HCT116 (cell line): ENCODE measurements at regions not wholly inside any gene's neighbourhood (a gene's known extent, or its start where the extent isn't known, plus 50 kb on each side); places are given as distances from the start of the nearest gene placed in this dataset.

ENCODE experiments used
- ATAC-seq: fragments of 200-7000 bp; cut with Tn5 transposase; 2 replicates; pipeline ENCODE4 v1.9.1; 2020; ENCODE audit warnings: mild to moderate bottlenecking, moderate library complexity
- BruUV-seq: library from RNA; stranded (reverse); fragments of 400-500 nt; replicated peaks from 2 replicates; lab custom pipeline; 2021; lab: Mats Ljungman, UMichigan
- CTCF ChIA-PET: fragments of 300-600 bp; sonication (Branson Sonifier 250); formaldehyde crosslinking; loops from one replicate; lab custom pipeline; 2021; ENCODE audit warnings: antibody characterized with exemption; lab: Charles Lee
- POLR2A ChIA-PET: fragments of 300-600, 350-600 bp; sonication (Branson Sonifier 250); formaldehyde crosslinking; loops from one replicate; lab custom pipeline; 2021; ENCODE audit warnings: antibody characterized with exemption; lab: Charles Lee
- RAD21 ChIA-PET, 2 experiments: fragments of 300-600 bp; sonication (Branson Sonifier 250); formaldehyde crosslinking; loops; one replicate each; lab custom pipeline; 2023; ENCODE audit warnings: low total read pairs in 2 of 2; ENCODE audit not compliant: uncharacterized antibody in 2 of 2, unreplicated experiment in 2 of 2, low non-redundant PET in 1 of 2; lab: Charles Lee
- DNase-seq: peaks from one replicate; pipeline ENCODE4 v3.0.0-alpha.2; 2010; ENCODE audit warnings: low read depth, low spot score
- H2AFZ ChIP-seq: fragments of 200-600 bp; shearing (Covaris generic), sonication (generic); 2 replicates; pipeline ENCODE4 v1.6.1; 2017; ENCODE audit warnings: low read depth, mixed run types, mixed read lengths, antibody characterized with exemption, low read length; ENCODE audit not compliant: poor library complexity, severe bottlenecking
- H3K27ac ChIP-seq: 2 replicates; pipeline ENCODE4 v1.5.1; 2012; ENCODE audit warnings: low read depth, low read length
- H3K27me3 ChIP-seq: fragments of 200-600 bp; sonication (generic); 2 replicates; pipeline ENCODE4 v1.6.1; 2016; ENCODE audit warnings: mixed run types, low read length, mixed read lengths; ENCODE audit not compliant: insufficient read depth
- H3K36me3 ChIP-seq, 2 experiments: fragments of 200-500 bp in 1 of 2; fragments of 200-600 bp in 1 of 2; sonication (Bioruptor generic) in 1 of 2; sonication (generic) in 1 of 2; 2 replicates each; pipeline versions ENCODE4 v1.5.1 to v1.6.1; 2014 to 2016; ENCODE audit warnings: low read length in 2 of 2, inconsistent platforms in 1 of 2, mixed read lengths in 1 of 2, mixed run types in 1 of 2; ENCODE audit not compliant: insufficient read depth in 2 of 2, control insufficient read depth in 1 of 2
- H3K4me1 ChIP-seq, 2 experiments: fragments of 200-600 bp in 1 of 2; sonication (generic) in 1 of 2; 2 replicates each; pipeline versions ENCODE4 v1.5.1 to v1.6.1; 2012 to 2017; ENCODE audit warnings: low read length in 2 of 2, inconsistent platforms in 1 of 2, mild to moderate bottlenecking in 1 of 2, mixed read lengths in 1 of 2, mixed run types in 1 of 2, moderate library complexity in 1 of 2; ENCODE audit not compliant: insufficient read depth in 2 of 2, control insufficient read depth in 1 of 2
- H3K4me2 ChIP-seq: fragments of 200-600 bp; sonication (generic); 2 replicates; pipeline ENCODE4 v1.6.1; 2017; ENCODE audit warnings: mixed run types, low read length, mixed read lengths
- H3K4me3 ChIP-seq, 2 experiments: fragments of 200-600 bp in 1 of 2; sonication (generic) in 1 of 2; replicated peaks in 1 of 2; 2 replicates each; pipeline ENCODE4 v1.5.1; 2011 to 2016; ENCODE audit warnings: low read length in 2 of 2, control low read depth in 1 of 2, low read depth in 1 of 2, mild to moderate bottlenecking in 1 of 2, mixed read lengths in 1 of 2, mixed run types in 1 of 2
- H3K79me2 ChIP-seq: fragments of 200-600 bp; sonication (generic); 2 replicates; pipeline ENCODE4 v1.6.1; 2017; ENCODE audit warnings: mild to moderate bottlenecking, mixed run types, low read length, moderate library complexity, mixed read lengths; ENCODE audit not compliant: insufficient read depth
- H3K9ac ChIP-seq: fragments of 200-600 bp; sonication (generic); 2 replicates; pipeline ENCODE4 v1.6.1; 2016; ENCODE audit warnings: low read length, mixed read lengths
- H3K9me2 ChIP-seq: fragments of 200-600 bp; sonication (generic), shearing (Covaris generic); 2 replicates; pipeline ENCODE4 v1.6.1; 2017; ENCODE audit warnings: mixed run types, mild to moderate bottlenecking, moderate library complexity; ENCODE audit not compliant: insufficient read depth
- H3K9me3 ChIP-seq, 2 experiments: fragments of 200-500 bp in 1 of 2; fragments of 200-600 bp in 1 of 2; sonication (Bioruptor generic) in 1 of 2; sonication (generic) in 1 of 2; 2 replicates each; pipeline ENCODE4 v1.6.1; 2014 to 2017; ENCODE audit warnings: low read length in 2 of 2, mixed read lengths in 2 of 2, inconsistent platforms in 1 of 2, low read depth in 1 of 2, mild to moderate bottlenecking in 1 of 2, mixed run types in 1 of 2, moderate library complexity in 1 of 2; ENCODE audit not compliant: control insufficient read depth in 1 of 2, insufficient read depth in 1 of 2
- H4K20me1 ChIP-seq: fragments of 200-600 bp; sonication (generic), shearing (Covaris generic); 2 replicates; pipeline ENCODE4 v1.6.1; 2017; ENCODE audit warnings: mixed run types, mild to moderate bottlenecking, moderate library complexity; ENCODE audit not compliant: insufficient read depth
- EGR1 ChIP-seq: IDR thresholded peaks from 2 replicates; pipeline ENCODE4 v1.6.1; 2012; ENCODE audit warnings: low read depth
- EZH2 ChIP-seq: fragments of 200-600 bp; sonication (generic); IDR thresholded peaks from 2 replicates; pipeline ENCODE4 v1.6.1; 2017; ENCODE audit warnings: antibody characterized with exemption, mixed run types
- EZH2phosphoT487 ChIP-seq: fragments of 200-600 bp; IDR thresholded peaks from 2 replicates; pipeline ENCODE4 v1.6.1; 2018; ENCODE audit warnings: antibody characterized with exemption, borderline replicate concordance
- FOSL1 ChIP-seq: IDR thresholded peaks from 2 replicates; pipeline ENCODE4 v1.6.1; 2012; ENCODE audit warnings: low read depth
- POLR2AphosphoS5 ChIP-seq: IDR thresholded peaks from 2 replicates; pipeline ENCODE4 v1.6.1; 2011; ENCODE audit warnings: mild to moderate bottlenecking, low read depth, low read length, moderate library complexity
- RAD21 ChIP-seq: IDR thresholded peaks from 2 replicates; pipeline ENCODE4 v1.6.1; 2012; ENCODE audit warnings: low read depth, mild to moderate bottlenecking
- SP1 ChIP-seq: IDR thresholded peaks from 2 replicates; pipeline ENCODE4 v1.6.1; 2012; ENCODE audit warnings: low read depth
- SRF ChIP-seq: IDR thresholded peaks from 2 replicates; pipeline ENCODE4 v1.6.1; 2012; ENCODE audit warnings: low read depth
- YY1 ChIP-seq: IDR thresholded peaks from 2 replicates; pipeline ENCODE4 v1.6.1; 2011; ENCODE audit warnings: low read length, low read depth, moderate library complexity, mild to moderate bottlenecking; ENCODE audit not compliant: insufficient replicate concordance; ENCODE audit errors: extremely low read depth
- ZFX ChIP-seq: fragments of 450-650 bp; IDR thresholded peaks from 2 replicates; pipeline ENCODE4 v1.6.1; 2017
- intact Hi-C: fragments of 100-400 bp; cut with micrococcal nuclease; formaldehyde crosslinking; loops from 2 replicates; pipeline ENCODE4 v1.10.0; 2022
- TF ChIP-seq, protein P1 (sequence below): IDR thresholded peaks from 2 replicates; pipeline ENCODE4 v1.6.1; 2011; ENCODE audit warnings: mild to moderate bottlenecking, low read length, moderate library complexity; ENCODE audit not compliant: insufficient replicate concordance; ENCODE audit errors: extremely low read depth
- TF ChIP-seq, protein P2 (sequence below): IDR thresholded peaks from 2 replicates; pipeline ENCODE4 v1.6.1; 2012; ENCODE audit warnings: low read depth
- TF ChIP-seq, protein P3 (sequence below): IDR thresholded peaks from 2 replicates; pipeline ENCODE4 v1.6.1; 2012
- TF ChIP-seq, protein P4 (sequence below), 3 experiments: fragments of 200-600 bp in 1 of 3; sonication (generic) in 1 of 3; IDR thresholded peaks in 2 of 3; conservative IDR thresholded peaks in 1 of 3; 2 replicates each; pipeline ENCODE4 v1.5.1; 2012 to 2017; ENCODE audit warnings: low read depth in 2 of 3, low read length in 2 of 3, antibody characterized with exemption in 1 of 3, borderline replicate concordance in 1 of 3, control low read depth in 1 of 3, mild to moderate bottlenecking in 1 of 3, mixed read lengths in 1 of 3, mixed run types in 1 of 3, moderate library complexity in 1 of 3; ENCODE audit not compliant: insufficient read depth in 1 of 3

DNA sequence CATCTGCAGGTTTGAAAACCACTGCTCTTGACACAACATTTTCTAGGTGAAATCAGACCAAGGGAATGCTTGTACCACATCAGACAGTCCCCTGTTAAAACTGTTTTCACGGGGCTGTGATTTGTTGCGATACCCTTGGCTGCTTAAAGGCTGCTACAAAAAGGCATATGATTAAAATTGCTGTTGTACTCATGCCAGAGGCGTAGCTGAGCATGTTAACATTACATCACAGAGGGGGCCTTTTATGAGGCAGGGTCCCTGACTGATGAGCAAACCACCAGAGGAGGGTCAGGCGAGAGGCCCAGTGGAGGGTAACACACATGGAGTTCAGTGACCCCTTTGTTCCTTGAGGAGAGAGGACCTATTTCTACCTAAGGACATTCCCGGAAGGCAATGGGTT lies 70.4 kb upstream of the CDYL start (continued):
- TF ChIP-seq, protein P1, sequence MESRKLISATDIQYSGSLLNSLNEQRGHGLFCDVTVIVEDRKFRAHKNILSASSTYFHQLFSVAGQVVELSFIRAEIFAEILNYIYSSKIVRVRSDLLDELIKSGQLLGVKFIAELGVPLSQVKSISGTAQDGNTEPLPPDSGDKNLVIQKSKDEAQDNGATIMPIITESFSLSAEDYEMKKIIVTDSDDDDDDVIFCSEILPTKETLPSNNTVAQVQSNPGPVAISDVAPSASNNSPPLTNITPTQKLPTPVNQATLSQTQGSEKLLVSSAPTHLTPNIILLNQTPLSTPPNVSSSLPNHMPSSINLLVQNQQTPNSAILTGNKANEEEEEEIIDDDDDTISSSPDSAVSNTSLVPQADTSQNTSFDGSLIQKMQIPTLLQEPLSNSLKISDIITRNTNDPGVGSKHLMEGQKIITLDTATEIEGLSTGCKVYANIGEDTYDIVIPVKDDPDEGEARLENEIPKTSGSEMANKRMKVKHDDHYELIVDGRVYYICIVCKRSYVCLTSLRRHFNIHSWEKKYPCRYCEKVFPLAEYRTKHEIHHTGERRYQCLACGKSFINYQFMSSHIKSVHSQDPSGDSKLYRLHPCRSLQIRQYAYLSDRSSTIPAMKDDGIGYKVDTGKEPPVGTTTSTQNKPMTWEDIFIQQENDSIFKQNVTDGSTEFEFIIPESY, result no peak
- TF ChIP-seq, protein P2, sequence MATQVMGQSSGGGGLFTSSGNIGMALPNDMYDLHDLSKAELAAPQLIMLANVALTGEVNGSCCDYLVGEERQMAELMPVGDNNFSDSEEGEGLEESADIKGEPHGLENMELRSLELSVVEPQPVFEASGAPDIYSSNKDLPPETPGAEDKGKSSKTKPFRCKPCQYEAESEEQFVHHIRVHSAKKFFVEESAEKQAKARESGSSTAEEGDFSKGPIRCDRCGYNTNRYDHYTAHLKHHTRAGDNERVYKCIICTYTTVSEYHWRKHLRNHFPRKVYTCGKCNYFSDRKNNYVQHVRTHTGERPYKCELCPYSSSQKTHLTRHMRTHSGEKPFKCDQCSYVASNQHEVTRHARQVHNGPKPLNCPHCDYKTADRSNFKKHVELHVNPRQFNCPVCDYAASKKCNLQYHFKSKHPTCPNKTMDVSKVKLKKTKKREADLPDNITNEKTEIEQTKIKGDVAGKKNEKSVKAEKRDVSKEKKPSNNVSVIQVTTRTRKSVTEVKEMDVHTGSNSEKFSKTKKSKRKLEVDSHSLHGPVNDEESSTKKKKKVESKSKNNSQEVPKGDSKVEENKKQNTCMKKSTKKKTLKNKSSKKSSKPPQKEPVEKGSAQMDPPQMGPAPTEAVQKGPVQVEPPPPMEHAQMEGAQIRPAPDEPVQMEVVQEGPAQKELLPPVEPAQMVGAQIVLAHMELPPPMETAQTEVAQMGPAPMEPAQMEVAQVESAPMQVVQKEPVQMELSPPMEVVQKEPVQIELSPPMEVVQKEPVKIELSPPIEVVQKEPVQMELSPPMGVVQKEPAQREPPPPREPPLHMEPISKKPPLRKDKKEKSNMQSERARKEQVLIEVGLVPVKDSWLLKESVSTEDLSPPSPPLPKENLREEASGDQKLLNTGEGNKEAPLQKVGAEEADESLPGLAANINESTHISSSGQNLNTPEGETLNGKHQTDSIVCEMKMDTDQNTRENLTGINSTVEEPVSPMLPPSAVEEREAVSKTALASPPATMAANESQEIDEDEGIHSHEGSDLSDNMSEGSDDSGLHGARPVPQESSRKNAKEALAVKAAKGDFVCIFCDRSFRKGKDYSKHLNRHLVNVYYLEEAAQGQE, result no peak
- TF ChIP-seq SP1, result no peak

DNA sequence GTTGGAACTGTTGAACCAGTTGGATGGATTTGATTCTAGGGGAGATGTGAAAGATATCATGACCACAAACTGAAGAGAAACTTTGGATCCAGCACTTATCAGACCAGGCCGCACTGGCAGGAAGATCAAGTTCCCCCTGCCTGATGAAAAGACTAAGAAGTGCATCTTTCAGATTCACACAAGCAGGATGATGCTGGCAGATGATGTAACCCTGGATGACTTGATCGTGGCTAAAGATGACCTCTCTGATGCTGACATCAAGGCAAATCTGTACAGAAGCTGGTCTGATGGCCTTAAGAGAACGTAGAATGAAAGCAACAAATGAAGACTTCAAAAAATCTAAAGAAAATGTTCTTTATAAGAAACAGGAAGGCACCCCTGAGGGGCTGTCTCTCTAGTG lies 72.8 kb upstream of the CDYL start:
- Histone ChIP-seq H2AFZ (no peak overlapping the region), H3K9ac (no peak overlapping the region), H4K20me1 (no peaks in the 10 kb centered on the region), H3K9me3 (no peaks in the 10 kb centered on the region), H3K4me2 (no peak overlapping the region), H3K79me2 (no peaks in the 10 kb centered on the region), H3K4me1 (no peaks in the 10 kb centered on the region), H3K36me3 (no peaks in the 10 kb centered on the region), H3K9me2 (no peaks in the 10 kb centered on the region), H3K27ac (no peak overlapping the region), H3K4me3 (no peak overlapping the region), H3K27me3 (no peaks in the 10 kb centered on the region)
- ChIA-PET RAD21 (no interaction called here), POLR2A (interaction anchor here (0.6 kb wide), 1 partner anchor 1179 kb away, joined by 3 read pairs; no protein-coding TSS in a partner anchor), CTCF (no interaction called here)
- BruUV-seq, result no TSS peak
- intact Hi-C loops, result no loop called here
- ATAC-seq (no peak), DNase-seq (no peak)
- TF ChIP-seq POLR2AphosphoS5 (no peak), ZFX (no peak), EGR1 (no peak), EZH2phosphoT487 (no peak), EZH2 (no peak), RAD21 (no peak), YY1 (no peak), FOSL1 (no peak), SRF (no peak)
- TF ChIP-seq, protein P3, sequence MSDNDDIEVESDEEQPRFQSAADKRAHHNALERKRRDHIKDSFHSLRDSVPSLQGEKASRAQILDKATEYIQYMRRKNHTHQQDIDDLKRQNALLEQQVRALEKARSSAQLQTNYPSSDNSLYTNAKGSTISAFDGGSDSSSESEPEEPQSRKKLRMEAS, result no peak
- TF ChIP-seq, protein P2, result no peak
- TF ChIP-seq, protein P4, sequence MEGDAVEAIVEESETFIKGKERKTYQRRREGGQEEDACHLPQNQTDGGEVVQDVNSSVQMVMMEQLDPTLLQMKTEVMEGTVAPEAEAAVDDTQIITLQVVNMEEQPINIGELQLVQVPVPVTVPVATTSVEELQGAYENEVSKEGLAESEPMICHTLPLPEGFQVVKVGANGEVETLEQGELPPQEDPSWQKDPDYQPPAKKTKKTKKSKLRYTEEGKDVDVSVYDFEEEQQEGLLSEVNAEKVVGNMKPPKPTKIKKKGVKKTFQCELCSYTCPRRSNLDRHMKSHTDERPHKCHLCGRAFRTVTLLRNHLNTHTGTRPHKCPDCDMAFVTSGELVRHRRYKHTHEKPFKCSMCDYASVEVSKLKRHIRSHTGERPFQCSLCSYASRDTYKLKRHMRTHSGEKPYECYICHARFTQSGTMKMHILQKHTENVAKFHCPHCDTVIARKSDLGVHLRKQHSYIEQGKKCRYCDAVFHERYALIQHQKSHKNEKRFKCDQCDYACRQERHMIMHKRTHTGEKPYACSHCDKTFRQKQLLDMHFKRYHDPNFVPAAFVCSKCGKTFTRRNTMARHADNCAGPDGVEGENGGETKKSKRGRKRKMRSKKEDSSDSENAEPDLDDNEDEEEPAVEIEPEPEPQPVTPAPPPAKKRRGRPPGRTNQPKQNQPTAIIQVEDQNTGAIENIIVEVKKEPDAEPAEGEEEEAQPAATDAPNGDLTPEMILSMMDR (IDR thresholded peaks at IDR 0.05 in 2 of 3, conservative IDR thresholded peaks at IDR 0.05 in 1 of 3; ENCODE audit: borderline replicate concordance in 1 of 3, insufficient read depth in 1 of 3, low read depth in 2 of 3, low read length in 2 of 3), result no peak
